ENCODE measurements at regions not wholly inside any gene's neighbourhood (a gene's known extent, or its start where the extent isn't known, plus 50 kb on each side); places are given as distances from the start of the nearest gene placed in this dataset.
A peak's percentile ranks its signal among the peaks of the same experiment; 100 is the strongest.

GRCh38 chr7:149355390-149356048 lies 93.5 kb downstream of the ZNF783 start:
- TF ChIP-seq ZNF24 (IDR thresholded peaks at IDR 0.05) (peak; percentile 93), KLF9 (CRISPR knock-in tag; IDR thresholded peaks at IDR 0.05; ENCODE audit: low read depth) (no peak), HDAC1 (CRISPR knock-in tag; IDR thresholded peaks at IDR 0.05) (0 out of 2 replicates have a peak, but pooled peaks have one; percentile 15), STAG1 (CRISPR knock-in tag; IDR thresholded peaks at IDR 0.05) (peak; percentile 31; the same call in 1 of the 2 replicates), HMGXB4 (CRISPR knock-in tag; IDR thresholded peaks at IDR 0.05; ENCODE audit: borderline replicate concordance in 1 of 2, low read depth in 1 of 2) (peak in 1 of 2 experiments; percentile 17; a peak in 1 of 4 replicates), GATAD2A (CRISPR knock-in tag; IDR thresholded peaks at IDR 0.05) (0 out of 2 replicates have a peak, but pooled peaks have one; percentile 12), ZNF432 (CRISPR knock-in tag; IDR thresholded peaks at IDR 0.05; ENCODE audit: borderline replicate concordance) (no peak), CTCF (CRISPR knock-in tag; IDR thresholded peaks at IDR 0.05) (peak; percentile 53)
- 20% methylated on average over 5 of the region's 5 CpGs for WGBS (ENCODE audit: low lambda C conversion rate)
- Histone ChIP-seq H3K9me3 (ENCODE audit: low read length) (no peaks in the 10 kb centered on the region), H3K27ac (ENCODE audit: extremely low read length, insufficient read depth, low read length) (no peak overlapping the region), H3K4me2 (ENCODE audit: low read depth, low read length) (peak overlapping the region; percentile 50), H3K27me3 (ENCODE audit: control insufficient read depth in 1 of 2, insufficient read depth in 2 of 2, low read length in 2 of 2) (peaks cover 1 to 6% of the 10 kb centered on the region in 2 experiments; a peak in 3 of 5 replicates), H3K4me1 (ENCODE audit: insufficient read depth, low read length) (no peaks in the 10 kb centered on the region), H3K36me3 (replicated peaks in 1 of 2; ENCODE audit: control insufficient read depth in 1 of 2, insufficient read depth in 2 of 2, low read length in 2 of 2) (no peaks in the 10 kb centered on the region), H4K20me1 (ENCODE audit: insufficient read depth, low read length) (no peaks in the 10 kb centered on the region), H2AFZ (ENCODE audit: low read length) (no peak overlapping the region), H3K4me3 (replicated peaks in 1 of 3; ENCODE audit: insufficient read depth in 1 of 3, low read depth in 2 of 3, low read length in 3 of 3) (no peak overlapping the region), H3K9ac (ENCODE audit: insufficient read depth, low read depth, low read length) (no peak overlapping the region), H3K79me2 (ENCODE audit: insufficient read depth, low read length) (no peaks in the 10 kb centered on the region)
- in situ Hi-C loops (cut with HindIII; ENCODE audit: extremely low pct_ligation_motif_present, low pct_unique_long_range_greater_than_20kb) (no loop called here), intact Hi-C loops (cut with micrococcal nuclease; ENCODE audit: unreplicated experiment) (no loop called here)
- ATAC-seq (peak; percentile 79), DNase-seq (ENCODE audit: low spot score) (peak; percentile 26), FAIRE-seq (no peak)
- POLR2A ChIA-PET: no interaction called here
- BruUV-seq (replicated peaks): no TSS peak
- CTCF ChIA-PET (ENCODE audit: low intra/inter-chr PET ratio, low total read pairs): no interaction called here

All from HepG2 (cell line).